HUES6 (cell line): ENCODE measurements at regions not wholly inside any gene's neighbourhood (a gene's known extent, or its start where the extent isn't known, plus 50 kb on each side); places are given as distances from the start of the nearest gene placed in this dataset.
"Not testable (repeated sequence)": the region's sequence is repeated elsewhere in the genome, so short reads cannot be mapped to it uniquely, and the experiment has no call there.

Source experiments
- H3K27ac ChIP-seq: 2 replicates; pipeline ENCODE4 v1.7.0; 2013; ENCODE audit warnings: low read depth, mild to moderate bottlenecking, low read length, inconsistent platforms
- H3K27me3 ChIP-seq: 2 replicates; pipeline ENCODE4 v1.6.1; 2013; ENCODE audit warnings: low read length; ENCODE audit not compliant: control insufficient read depth, insufficient read depth
- H3K36me3 ChIP-seq: 2 replicates; pipeline ENCODE4 v1.6.1; 2013; ENCODE audit warnings: low read length; ENCODE audit not compliant: control insufficient read depth, insufficient read depth
- H3K4me1 ChIP-seq: 2 replicates; pipeline ENCODE4 v1.6.1; 2013; ENCODE audit warnings: low read length; ENCODE audit not compliant: control insufficient read depth, insufficient read depth
- H3K4me3 ChIP-seq: 2 replicates; pipeline ENCODE4 v1.5.1; 2013; ENCODE audit warnings: low read depth, low read length
- H3K9ac ChIP-seq: one replicate; pipeline ENCODE4 v1.6.1; 2013; ENCODE audit warnings: mild to moderate bottlenecking, low read length
- H3K9me3 ChIP-seq: 2 replicates; pipeline ENCODE4 v1.6.1; 2013; ENCODE audit warnings: low read depth, low read length; ENCODE audit not compliant: control insufficient read depth, insufficient read depth

DNA sequence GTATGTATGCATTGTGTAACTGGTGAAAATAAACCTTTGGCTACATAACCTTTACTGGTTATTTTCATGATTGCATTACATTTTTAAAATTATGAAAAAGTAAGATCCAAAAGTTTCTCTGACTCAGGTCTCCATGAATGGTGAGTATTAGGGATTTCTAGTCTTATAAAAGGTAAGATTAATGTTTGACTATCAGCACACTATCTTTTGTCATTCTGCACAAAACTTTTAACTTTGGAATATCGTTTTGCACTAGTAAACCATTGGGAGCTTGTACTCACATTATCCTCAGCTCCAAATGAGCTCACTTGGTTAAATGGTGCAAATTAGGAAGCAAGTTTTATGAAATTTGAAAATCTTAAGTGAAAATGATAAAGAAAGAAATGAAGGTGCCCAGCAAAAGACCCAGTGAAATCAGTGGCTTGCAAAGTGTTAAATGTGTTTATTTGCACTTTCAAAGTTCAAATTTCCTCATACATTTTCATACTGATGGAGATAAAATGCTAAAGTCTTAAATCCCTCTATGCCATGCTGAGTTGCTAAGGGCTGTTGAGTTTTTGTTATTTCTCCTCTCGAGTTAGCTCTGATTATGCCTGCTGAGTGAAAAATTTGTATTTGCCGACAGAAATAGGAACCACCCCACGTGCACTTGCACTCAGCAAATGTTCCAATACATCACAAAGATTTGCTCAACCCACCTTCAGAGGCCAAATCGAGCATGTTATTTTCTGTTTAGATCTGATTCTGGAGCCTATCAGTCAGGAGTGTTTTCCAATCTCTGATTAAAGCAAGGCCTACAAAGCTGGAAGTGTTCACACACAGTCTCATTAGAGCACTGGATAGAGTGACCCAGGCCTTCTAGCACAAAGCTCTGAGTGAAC, 885.7 kb downstream of the NR2F1-AS1 start:
- Histone ChIP-seq H3K4me1 (no peaks in the 10 kb centered on the region), H3K4me3 (no peak overlapping the region), H3K27me3 (no peaks in the 10 kb centered on the region), H3K9ac (no peak overlapping the region), H3K36me3 (no peaks in the 10 kb centered on the region), H3K9me3 (no peaks in the 10 kb centered on the region), H3K27ac (no peak overlapping the region)

DNA sequence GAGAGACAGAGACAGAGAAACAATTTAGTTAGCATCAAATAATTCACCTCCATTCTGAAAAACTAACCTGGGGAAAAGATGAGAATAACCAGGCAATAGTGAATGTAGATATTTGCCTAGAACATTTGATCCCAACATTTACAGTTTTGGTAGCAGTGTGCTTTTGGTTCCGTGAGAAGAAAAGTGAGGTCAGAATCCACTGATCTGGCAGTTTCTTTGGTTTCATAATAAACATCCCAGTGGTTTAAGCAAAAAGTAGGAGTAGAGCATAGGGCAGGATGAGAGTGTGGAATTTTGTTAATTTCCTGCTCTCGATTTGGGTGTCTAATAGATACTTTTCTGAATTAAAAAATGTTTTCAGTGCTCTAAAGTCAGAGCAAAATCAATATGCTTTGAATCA, 887.0 kb downstream of the NR2F1-AS1 start:
- Histone ChIP-seq H3K36me3 (no peaks in the 10 kb centered on the region), H3K27me3 (no peaks in the 10 kb centered on the region), H3K9ac (no peak overlapping the region), H3K4me3 (no peak overlapping the region), H3K9me3 (no peaks in the 10 kb centered on the region), H3K27ac (no peak overlapping the region), H3K4me1 (no peaks in the 10 kb centered on the region)

DNA sequence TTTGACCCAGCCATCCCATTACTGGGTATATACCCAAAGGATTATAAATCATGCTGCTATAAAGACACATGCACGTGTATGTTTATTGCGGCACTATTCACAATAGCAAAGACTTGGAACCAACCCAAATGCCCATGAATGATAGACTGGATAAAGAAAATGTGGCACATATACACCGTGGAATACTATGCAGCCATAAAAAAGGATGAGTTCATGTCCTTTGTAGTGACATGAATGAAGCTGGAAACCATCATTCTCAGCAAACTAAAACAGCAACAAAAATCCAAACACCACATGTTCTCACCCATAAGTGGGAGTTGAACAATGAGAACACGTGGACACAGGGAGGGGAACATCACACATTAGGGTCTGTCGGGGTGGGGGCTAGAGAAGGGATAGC, 889.1 kb downstream of the NR2F1-AS1 start:
- not testable (repeated sequence) for H3K36me3 ChIP-seq, H3K9me3 ChIP-seq, H3K4me1 ChIP-seq, H3K9ac ChIP-seq, H3K27me3 ChIP-seq, H3K27ac ChIP-seq, H3K4me3 ChIP-seq

DNA sequence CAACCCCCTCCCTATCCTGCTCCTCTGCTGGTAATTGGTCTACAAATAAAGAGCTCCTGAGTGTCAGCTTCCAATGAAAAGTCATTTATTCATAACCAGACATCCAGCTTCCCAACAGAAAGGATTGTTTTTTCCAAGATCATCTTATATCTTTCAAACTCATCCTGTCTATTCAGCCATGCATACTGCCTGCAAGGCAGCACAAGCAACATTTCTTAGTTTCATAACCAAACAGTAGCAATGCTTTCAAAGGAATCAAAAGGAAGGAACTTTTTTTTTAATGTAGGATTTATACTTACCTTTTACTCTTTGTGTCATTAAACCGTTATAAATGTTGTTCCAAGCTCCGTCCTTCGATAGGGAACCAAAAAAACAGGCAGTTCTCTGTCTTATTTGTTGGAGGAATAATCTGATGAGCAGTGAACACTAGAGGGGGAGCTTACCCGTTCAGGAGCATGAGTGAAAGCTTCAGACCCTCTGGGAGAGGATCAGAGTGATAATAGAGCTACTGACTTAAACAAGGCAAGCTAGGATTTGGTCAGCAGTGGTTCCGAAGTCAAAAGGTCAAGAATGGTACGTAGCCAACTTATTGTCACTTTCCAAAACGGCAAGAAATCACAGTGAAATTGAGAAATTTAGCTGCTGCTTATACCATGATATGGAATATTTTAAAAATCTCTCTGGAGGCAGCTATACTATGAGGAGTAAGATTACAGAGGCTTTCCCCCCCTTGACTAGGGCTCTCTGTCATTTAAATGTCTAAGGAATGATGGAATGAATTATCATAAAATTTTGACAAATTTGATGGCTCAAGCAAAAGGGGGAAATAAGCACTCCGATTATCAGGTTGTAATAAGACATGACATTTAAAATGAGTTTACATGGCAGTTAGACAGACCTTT, 892.9 kb downstream of the NR2F1-AS1 start:
- H3K27ac ChIP-seq = no peak overlapping the region
- H3K36me3 ChIP-seq = no peaks in the 10 kb centered on the region
- H3K9me3 ChIP-seq = no peaks in the 10 kb centered on the region
- no peak overlapping the region for H3K9ac ChIP-seq
- H3K4me3 ChIP-seq = no peak overlapping the region
- no peaks in the 10 kb centered on the region for H3K4me1 ChIP-seq
- no peaks in the 10 kb centered on the region for H3K27me3 ChIP-seq

DNA sequence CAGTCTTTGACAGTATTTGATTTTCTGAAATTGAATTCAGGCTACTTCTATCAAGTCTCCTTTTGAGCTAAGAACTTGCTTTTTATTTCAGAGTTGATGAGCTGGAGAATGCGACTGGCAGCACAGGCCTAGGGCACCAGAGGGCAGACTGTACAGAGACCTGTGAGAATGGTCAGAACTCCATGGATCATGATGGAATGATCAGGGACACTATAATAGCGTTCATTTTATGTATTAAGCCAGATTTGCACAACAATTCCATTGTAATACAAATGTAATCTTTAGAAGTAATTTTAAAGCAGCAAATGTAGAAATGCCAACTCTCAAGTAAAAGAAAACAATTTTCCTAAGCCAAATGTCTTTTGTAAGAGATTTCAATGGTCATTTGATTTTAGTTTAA, 902.4 kb downstream of the NR2F1-AS1 start:
- Histone ChIP-seq H3K9ac (no peak overlapping the region), H3K36me3 (no peaks in the 10 kb centered on the region), H3K27me3 (no peaks in the 10 kb centered on the region), H3K27ac (no peak overlapping the region), H3K4me1 (no peaks in the 10 kb centered on the region), H3K4me3 (no peak overlapping the region), H3K9me3 (no peaks in the 10 kb centered on the region)

DNA sequence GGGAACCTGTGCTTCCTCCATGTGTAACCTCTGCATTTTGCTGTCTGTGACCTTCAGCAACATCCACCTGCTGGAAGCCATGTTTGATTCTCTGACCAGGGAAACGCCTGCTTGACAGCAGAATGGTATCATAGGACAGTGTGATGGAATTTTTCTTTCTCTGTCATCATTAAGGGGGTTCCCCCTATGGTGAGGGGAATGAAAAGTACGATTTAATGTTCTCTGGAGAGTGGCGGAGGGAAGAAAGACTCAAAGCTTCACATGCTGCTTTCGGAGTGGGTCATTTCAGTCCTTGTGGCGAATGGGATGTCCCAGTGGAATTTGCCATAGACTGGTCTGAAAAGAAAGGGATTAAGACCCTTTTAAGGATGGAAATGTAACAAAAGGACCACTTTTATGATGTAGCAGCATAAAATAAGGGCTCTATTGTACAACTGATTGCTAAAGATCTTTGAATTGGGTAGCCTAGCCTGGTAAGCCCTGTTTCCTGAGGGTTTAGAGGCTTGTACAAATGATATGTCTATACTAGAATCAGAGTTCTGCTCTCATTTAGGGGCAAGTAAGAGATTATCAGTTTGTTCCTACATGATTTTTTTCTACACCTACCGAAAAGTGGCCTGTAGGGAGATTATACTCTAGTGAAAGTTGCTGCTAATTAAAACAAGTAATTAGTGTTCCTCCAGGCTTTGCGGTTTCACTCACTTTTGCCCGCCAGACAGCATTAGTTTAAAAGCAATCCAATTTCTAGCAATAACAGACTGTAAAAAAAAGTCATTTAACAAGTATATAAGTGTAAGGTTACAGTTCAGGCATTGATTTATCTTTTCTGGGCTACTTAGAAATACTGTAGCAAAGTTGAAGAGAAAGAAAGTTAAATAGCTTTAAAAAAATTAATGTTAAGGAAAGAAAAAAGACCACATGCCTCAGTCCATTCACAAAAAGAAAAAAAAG, 904.5 kb downstream of the NR2F1-AS1 start:
- no peaks in the 10 kb centered on the region for H3K9me3 ChIP-seq
- no peaks in the 10 kb centered on the region for H3K36me3 ChIP-seq
- H3K27ac ChIP-seq = no peak overlapping the region
- no peak overlapping the region for H3K9ac ChIP-seq
- no peaks in the 10 kb centered on the region for H3K4me1 ChIP-seq
- no peak overlapping the region for H3K4me3 ChIP-seq
- H3K27me3 ChIP-seq = no peaks in the 10 kb centered on the region

DNA sequence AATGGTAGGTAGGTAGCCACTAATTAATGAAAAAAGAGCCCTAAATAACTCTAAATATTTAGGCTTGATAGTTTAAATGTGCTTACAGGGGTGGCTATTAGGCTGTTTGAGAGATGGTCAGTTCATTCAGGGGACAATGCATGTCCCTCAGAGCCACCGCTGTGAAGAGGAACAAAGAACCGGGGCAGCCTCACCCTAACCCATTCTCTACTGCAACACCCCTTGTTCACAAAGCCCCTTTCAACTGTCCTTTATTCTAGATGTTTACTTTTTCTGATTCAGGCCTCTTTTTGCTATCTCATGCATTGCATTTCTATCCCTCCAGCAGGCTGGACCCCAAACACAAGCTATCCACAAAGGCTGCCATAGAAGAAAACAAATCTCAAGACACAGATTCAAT, 906.7 kb downstream of the NR2F1-AS1 start:
- H3K27ac ChIP-seq = no peak overlapping the region
- H3K4me1 ChIP-seq = no peaks in the 10 kb centered on the region
- no peaks in the 10 kb centered on the region for H3K27me3 ChIP-seq
- H3K9ac ChIP-seq = no peak overlapping the region
- H3K9me3 ChIP-seq = no peaks in the 10 kb centered on the region
- no peak overlapping the region for H3K4me3 ChIP-seq
- H3K36me3 ChIP-seq = no peaks in the 10 kb centered on the region

DNA sequence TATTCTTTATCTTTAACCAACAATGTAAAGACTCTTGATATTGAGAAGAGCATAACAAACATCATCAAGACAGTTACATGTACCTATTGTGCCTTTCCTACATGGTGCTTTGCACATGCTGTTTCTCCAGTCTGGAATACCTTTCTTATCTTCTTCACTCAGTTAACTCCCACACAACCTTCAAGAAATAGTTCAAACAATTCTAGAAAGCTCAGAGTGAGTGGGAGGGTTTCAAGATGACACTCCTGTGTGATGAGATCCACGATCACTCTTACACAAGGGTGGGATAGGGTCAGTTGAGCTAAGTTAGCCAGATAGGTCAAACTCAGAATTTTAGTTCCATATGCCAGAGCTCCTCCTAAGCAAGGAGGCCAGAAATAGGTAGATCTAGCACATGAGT, 915.5 kb downstream of the NR2F1-AS1 start:
- no peaks in the 10 kb centered on the region for H3K4me1 ChIP-seq
- H3K27me3 ChIP-seq = no peaks in the 10 kb centered on the region
- no peaks in the 10 kb centered on the region for H3K36me3 ChIP-seq
- H3K9ac ChIP-seq = no peak overlapping the region
- H3K4me3 ChIP-seq = no peak overlapping the region
- H3K27ac ChIP-seq = no peak overlapping the region
- H3K9me3 ChIP-seq = no peaks in the 10 kb centered on the region

DNA sequence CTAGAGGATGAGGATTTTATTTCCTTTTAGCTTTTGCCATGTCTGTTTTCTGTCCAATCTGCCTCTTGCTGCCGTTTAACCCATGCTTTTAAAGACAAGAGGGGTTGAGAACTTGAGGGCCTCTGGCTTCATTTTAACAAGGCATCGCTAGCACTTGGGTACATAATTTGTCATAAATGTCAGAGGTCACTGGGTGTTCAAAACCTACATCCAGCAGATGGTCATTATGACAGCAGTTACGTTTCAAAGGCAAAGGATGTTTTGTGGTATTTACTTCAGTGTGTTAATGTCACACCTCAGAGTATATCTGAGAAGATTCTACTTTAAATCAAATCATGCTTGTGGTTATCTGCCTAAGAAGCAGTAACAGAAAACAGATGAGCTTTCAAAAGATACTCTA, 918.3 kb downstream of the NR2F1-AS1 start:
- Histone ChIP-seq H3K27ac (no peak overlapping the region), H3K4me3 (no peak overlapping the region), H3K4me1 (0 out of 2 replicates have a peak, but pooled peaks cover 2% of the 10 kb centered on the region), H3K9ac (no peak overlapping the region), H3K27me3 (no peaks in the 10 kb centered on the region), H3K36me3 (no peaks in the 10 kb centered on the region), H3K9me3 (no peaks in the 10 kb centered on the region)

DNA sequence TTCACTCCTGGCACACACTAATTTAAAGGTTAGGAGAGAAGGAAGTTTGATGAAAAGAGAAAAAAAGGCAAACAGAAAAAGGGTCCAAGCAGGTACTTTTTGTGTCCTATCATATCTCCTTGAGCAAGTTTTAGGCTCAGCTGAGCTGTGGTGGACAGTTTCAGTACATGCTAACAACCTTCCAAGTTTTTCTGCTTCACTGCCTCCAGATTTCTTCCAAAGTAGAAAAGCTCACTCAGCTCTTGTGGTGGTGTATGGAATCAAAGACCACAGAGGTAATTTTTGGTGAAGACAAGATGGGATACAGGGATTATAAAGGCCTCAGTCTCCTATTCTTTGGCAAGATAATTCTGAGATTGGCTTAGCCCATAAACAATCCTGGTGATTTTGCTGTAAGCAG, 921.8 kb downstream of the NR2F1-AS1 start:
- H3K27me3 ChIP-seq = no peaks in the 10 kb centered on the region
- no peaks in the 10 kb centered on the region for H3K9me3 ChIP-seq
- H3K9ac ChIP-seq = no peak overlapping the region
- 0 out of 2 replicates have a peak, but pooled peaks cover 2% of the 10 kb centered on the region for H3K4me1 ChIP-seq
- H3K27ac ChIP-seq = no peak overlapping the region
- H3K36me3 ChIP-seq = no peaks in the 10 kb centered on the region
- no peak overlapping the region for H3K4me3 ChIP-seq
